ENCODE measurements at regions not wholly inside any gene's neighbourhood (a gene's known extent, or its start where the extent isn't known, plus 50 kb on each side); places are given as distances from the start of the nearest gene placed in this dataset.

GRCh38 chr5:53423724-53424123 is 56.7 kb upstream of the FST start:
- TF ChIP-seq CTCF (IDR thresholded peaks at IDR 0.05), result no peak
- no peak for TF ChIP-seq EP300 (IDR thresholded peaks at IDR 0.05)
- no peak for TF ChIP-seq POLR2A (IDR thresholded peaks at IDR 0.05)
